H1 (cell line): ENCODE measurements at regions not wholly inside any gene's neighbourhood (a gene's known extent, or its start where the extent isn't known, plus 50 kb on each side); places are given as distances from the start of the nearest gene placed in this dataset.

Experiments
- ATF2 ChIP-seq: IDR thresholded peaks from 2 replicates; pipeline ENCODE4 v1.6.1; 2012; ENCODE audit warnings: low read length, inconsistent platforms
- SP1 ChIP-seq: IDR thresholded peaks from 2 replicates; pipeline ENCODE4 v1.6.1; 2011; ENCODE audit warnings: low read depth, low read length
- TF ChIP-seq, protein P1 (sequence below): fragments of 300-600 bp; sonication (generic); IDR thresholded peaks from 2 replicates; pipeline ENCODE4 v1.7.1; 2012; ENCODE audit warnings: low read length, moderate library complexity, mild to moderate bottlenecking, inconsistent platforms; ENCODE audit not compliant: insufficient replicate concordance

DNA sequence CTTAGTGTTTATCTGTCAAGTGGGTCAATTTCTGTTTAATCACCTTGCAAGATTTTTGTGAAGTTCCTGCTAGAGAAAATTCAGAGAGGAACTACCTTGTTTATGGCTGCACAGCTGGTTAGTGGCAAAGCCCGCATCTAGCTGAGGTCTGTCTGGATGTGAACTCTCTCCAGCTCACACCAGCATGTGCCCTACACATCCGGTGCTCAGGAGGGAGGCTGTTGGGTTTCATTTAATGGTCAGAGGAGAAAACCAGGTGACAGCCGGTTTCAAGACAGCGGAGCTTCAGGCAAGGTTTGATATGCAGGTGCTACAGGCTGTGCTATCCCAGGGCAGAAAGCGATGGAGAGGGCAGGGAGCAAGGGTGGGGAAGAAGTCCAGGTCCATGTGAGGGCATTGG is 351.1 kb downstream of the ACTR3B start (continued):
- TF ChIP-seq, protein P1, sequence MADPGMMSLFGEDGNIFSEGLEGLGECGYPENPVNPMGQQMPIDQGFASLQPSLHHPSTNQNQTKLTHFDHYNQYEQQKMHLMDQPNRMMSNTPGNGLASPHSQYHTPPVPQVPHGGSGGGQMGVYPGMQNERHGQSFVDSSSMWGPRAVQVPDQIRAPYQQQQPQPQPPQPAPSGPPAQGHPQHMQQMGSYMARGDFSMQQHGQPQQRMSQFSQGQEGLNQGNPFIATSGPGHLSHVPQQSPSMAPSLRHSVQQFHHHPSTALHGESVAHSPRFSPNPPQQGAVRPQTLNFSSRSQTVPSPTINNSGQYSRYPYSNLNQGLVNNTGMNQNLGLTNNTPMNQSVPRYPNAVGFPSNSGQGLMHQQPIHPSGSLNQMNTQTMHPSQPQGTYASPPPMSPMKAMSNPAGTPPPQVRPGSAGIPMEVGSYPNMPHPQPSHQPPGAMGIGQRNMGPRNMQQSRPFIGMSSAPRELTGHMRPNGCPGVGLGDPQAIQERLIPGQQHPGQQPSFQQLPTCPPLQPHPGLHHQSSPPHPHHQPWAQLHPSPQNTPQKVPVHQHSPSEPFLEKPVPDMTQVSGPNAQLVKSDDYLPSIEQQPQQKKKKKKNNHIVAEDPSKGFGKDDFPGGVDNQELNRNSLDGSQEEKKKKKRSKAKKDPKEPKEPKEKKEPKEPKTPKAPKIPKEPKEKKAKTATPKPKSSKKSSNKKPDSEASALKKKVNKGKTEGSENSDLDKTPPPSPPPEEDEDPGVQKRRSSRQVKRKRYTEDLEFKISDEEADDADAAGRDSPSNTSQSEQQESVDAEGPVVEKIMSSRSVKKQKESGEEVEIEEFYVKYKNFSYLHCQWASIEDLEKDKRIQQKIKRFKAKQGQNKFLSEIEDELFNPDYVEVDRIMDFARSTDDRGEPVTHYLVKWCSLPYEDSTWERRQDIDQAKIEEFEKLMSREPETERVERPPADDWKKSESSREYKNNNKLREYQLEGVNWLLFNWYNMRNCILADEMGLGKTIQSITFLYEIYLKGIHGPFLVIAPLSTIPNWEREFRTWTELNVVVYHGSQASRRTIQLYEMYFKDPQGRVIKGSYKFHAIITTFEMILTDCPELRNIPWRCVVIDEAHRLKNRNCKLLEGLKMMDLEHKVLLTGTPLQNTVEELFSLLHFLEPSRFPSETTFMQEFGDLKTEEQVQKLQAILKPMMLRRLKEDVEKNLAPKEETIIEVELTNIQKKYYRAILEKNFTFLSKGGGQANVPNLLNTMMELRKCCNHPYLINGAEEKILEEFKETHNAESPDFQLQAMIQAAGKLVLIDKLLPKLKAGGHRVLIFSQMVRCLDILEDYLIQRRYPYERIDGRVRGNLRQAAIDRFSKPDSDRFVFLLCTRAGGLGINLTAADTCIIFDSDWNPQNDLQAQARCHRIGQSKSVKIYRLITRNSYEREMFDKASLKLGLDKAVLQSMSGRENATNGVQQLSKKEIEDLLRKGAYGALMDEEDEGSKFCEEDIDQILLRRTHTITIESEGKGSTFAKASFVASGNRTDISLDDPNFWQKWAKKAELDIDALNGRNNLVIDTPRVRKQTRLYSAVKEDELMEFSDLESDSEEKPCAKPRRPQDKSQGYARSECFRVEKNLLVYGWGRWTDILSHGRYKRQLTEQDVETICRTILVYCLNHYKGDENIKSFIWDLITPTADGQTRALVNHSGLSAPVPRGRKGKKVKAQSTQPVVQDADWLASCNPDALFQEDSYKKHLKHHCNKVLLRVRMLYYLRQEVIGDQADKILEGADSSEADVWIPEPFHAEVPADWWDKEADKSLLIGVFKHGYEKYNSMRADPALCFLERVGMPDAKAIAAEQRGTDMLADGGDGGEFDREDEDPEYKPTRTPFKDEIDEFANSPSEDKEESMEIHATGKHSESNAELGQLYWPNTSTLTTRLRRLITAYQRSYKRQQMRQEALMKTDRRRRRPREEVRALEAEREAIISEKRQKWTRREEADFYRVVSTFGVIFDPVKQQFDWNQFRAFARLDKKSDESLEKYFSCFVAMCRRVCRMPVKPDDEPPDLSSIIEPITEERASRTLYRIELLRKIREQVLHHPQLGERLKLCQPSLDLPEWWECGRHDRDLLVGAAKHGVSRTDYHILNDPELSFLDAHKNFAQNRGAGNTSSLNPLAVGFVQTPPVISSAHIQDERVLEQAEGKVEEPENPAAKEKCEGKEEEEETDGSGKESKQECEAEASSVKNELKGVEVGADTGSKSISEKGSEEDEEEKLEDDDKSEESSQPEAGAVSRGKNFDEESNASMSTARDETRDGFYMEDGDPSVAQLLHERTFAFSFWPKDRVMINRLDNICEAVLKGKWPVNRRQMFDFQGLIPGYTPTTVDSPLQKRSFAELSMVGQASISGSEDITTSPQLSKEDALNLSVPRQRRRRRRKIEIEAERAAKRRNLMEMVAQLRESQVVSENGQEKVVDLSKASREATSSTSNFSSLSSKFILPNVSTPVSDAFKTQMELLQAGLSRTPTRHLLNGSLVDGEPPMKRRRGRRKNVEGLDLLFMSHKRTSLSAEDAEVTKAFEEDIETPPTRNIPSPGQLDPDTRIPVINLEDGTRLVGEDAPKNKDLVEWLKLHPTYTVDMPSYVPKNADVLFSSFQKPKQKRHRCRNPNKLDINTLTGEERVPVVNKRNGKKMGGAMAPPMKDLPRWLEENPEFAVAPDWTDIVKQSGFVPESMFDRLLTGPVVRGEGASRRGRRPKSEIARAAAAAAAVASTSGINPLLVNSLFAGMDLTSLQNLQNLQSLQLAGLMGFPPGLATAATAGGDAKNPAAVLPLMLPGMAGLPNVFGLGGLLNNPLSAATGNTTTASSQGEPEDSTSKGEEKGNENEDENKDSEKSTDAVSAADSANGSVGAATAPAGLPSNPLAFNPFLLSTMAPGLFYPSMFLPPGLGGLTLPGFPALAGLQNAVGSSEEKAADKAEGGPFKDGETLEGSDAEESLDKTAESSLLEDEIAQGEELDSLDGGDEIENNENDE: no peak
- no peak for TF ChIP-seq SP1
- no peak for TF ChIP-seq ATF2
